ENCODE measurements at regions not wholly inside any gene's neighbourhood (a gene's known extent, or its start where the extent isn't known, plus 50 kb on each side); places are given as distances from the start of the nearest gene placed in this dataset.

DNA sequence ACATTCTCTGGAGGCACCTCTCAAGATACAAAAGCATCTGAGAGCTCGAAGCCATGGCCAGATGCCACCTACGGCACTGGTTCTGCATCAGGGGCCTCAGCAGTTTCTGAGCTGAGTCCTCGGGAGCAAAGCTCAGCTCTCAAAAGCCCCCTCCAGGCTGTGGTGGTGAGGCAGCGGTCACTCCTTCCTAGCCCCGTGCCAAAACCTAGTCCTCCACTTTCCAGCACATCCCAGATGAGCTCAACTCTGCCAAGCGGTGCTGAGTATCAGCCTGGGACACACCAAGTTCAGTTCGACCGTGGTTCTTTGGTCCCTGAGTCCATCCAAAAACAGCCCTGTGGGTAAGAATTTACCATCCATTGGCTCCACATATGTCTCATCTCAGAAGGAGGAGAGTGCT is 79.3 kb upstream of the STT3B start:
- TF ChIP-seq, protein P1, sequence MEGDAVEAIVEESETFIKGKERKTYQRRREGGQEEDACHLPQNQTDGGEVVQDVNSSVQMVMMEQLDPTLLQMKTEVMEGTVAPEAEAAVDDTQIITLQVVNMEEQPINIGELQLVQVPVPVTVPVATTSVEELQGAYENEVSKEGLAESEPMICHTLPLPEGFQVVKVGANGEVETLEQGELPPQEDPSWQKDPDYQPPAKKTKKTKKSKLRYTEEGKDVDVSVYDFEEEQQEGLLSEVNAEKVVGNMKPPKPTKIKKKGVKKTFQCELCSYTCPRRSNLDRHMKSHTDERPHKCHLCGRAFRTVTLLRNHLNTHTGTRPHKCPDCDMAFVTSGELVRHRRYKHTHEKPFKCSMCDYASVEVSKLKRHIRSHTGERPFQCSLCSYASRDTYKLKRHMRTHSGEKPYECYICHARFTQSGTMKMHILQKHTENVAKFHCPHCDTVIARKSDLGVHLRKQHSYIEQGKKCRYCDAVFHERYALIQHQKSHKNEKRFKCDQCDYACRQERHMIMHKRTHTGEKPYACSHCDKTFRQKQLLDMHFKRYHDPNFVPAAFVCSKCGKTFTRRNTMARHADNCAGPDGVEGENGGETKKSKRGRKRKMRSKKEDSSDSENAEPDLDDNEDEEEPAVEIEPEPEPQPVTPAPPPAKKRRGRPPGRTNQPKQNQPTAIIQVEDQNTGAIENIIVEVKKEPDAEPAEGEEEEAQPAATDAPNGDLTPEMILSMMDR (conservative IDR thresholded peaks at IDR 0.05; ENCODE audit: low read depth, low read length): no peak
- TF ChIP-seq POLR2A (IDR thresholded peaks at IDR 0.05; ENCODE audit: low read depth, low read length): no peak
- TF ChIP-seq FOS (IDR thresholded peaks at IDR 0.05; ENCODE audit: low read depth, low read length): no peak
- TF ChIP-seq, protein P2, sequence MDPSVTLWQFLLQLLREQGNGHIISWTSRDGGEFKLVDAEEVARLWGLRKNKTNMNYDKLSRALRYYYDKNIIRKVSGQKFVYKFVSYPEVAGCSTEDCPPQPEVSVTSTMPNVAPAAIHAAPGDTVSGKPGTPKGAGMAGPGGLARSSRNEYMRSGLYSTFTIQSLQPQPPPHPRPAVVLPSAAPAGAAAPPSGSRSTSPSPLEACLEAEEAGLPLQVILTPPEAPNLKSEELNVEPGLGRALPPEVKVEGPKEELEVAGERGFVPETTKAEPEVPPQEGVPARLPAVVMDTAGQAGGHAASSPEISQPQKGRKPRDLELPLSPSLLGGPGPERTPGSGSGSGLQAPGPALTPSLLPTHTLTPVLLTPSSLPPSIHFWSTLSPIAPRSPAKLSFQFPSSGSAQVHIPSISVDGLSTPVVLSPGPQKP (IDR thresholded peaks at IDR 0.05; ENCODE audit: borderline replicate concordance, low read depth, low read length): no peak
- no peak for TF ChIP-seq MXI1 (IDR thresholded peaks at IDR 0.05; ENCODE audit: borderline replicate concordance, low read depth, low read length)
- no peak for TF ChIP-seq RCOR1 (IDR thresholded peaks at IDR 0.05; ENCODE audit: insufficient replicate concordance, low read length)
- TF ChIP-seq RAD21 (IDR thresholded peaks at IDR 0.05; ENCODE audit: low read length): no peak
- TF ChIP-seq CHD1 (IDR thresholded peaks at IDR 0.05; ENCODE audit: low read depth, low read length): no peak
- TF ChIP-seq, protein P3, sequence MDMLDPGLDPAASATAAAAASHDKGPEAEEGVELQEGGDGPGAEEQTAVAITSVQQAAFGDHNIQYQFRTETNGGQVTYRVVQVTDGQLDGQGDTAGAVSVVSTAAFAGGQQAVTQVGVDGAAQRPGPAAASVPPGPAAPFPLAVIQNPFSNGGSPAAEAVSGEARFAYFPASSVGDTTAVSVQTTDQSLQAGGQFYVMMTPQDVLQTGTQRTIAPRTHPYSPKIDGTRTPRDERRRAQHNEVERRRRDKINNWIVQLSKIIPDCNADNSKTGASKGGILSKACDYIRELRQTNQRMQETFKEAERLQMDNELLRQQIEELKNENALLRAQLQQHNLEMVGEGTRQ (IDR thresholded peaks at IDR 0.05; ENCODE audit: low read depth, low read length): no peak
- TF ChIP-seq SMC3 (IDR thresholded peaks at IDR 0.05; ENCODE audit: low read depth, low read length): no peak
- TF ChIP-seq RFX5 (IDR thresholded peaks at IDR 0.05; ENCODE audit: low read depth, low read length): no peak
- no peak for TF ChIP-seq BHLHE40 (IDR thresholded peaks at IDR 0.05; ENCODE audit: low read depth, low read length)

Data from IMR-90 (cell line).